ENCODE measurements at regions not wholly inside any gene's neighbourhood (a gene's known extent, or its start where the extent isn't known, plus 50 kb on each side); places are given as distances from the start of the nearest gene placed in this dataset.

DNA sequence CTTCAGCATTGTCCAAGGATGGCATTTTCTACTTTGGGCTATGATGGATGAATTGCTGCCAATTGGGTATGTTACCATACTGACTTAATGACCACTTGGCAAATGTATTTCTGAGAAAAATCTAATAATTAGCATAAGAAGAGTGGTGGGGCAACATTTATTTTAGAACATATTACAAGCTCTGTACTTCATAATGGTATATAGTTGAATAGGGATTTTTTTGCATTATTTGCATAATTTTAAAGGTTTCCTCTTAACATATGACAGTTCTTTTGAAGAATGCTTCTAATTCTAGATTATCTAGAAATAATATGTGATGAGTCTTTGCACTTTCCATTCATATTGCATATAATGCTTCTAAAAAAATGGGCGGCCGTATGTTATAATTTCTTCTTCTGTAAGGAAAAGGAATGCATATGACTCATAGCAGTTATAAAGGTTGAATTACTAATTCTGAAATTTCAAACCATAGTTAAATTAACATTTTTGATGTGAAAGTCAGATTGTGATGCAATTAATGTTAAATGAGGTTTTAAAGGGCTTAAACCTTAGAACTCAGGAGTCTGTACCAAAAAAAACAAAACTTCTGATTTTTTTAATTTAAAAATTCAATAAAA lies 1652.3 kb upstream of the SLC39A10 start:
- TF ChIP-seq FOXM1 (IDR thresholded peaks at IDR 0.05; ENCODE audit: borderline replicate concordance, low read depth) (no peak), TAF1 (IDR thresholded peaks at IDR 0.05; ENCODE audit: low read depth) (no peak), NFIC (IDR thresholded peaks at IDR 0.05) (no peak), RAD21 (IDR thresholded peaks at IDR 0.05; ENCODE audit: low read depth) (no peak), CREB1 (IDR thresholded peaks at IDR 0.05; ENCODE audit: low read depth) (no peak), TCF12 (IDR thresholded peaks at IDR 0.05; ENCODE audit: low read depth) (no peak)
- TF ChIP-seq, protein P1, sequence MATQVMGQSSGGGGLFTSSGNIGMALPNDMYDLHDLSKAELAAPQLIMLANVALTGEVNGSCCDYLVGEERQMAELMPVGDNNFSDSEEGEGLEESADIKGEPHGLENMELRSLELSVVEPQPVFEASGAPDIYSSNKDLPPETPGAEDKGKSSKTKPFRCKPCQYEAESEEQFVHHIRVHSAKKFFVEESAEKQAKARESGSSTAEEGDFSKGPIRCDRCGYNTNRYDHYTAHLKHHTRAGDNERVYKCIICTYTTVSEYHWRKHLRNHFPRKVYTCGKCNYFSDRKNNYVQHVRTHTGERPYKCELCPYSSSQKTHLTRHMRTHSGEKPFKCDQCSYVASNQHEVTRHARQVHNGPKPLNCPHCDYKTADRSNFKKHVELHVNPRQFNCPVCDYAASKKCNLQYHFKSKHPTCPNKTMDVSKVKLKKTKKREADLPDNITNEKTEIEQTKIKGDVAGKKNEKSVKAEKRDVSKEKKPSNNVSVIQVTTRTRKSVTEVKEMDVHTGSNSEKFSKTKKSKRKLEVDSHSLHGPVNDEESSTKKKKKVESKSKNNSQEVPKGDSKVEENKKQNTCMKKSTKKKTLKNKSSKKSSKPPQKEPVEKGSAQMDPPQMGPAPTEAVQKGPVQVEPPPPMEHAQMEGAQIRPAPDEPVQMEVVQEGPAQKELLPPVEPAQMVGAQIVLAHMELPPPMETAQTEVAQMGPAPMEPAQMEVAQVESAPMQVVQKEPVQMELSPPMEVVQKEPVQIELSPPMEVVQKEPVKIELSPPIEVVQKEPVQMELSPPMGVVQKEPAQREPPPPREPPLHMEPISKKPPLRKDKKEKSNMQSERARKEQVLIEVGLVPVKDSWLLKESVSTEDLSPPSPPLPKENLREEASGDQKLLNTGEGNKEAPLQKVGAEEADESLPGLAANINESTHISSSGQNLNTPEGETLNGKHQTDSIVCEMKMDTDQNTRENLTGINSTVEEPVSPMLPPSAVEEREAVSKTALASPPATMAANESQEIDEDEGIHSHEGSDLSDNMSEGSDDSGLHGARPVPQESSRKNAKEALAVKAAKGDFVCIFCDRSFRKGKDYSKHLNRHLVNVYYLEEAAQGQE (IDR thresholded peaks at IDR 0.05; ENCODE audit: low read depth): no peak

DNA sequence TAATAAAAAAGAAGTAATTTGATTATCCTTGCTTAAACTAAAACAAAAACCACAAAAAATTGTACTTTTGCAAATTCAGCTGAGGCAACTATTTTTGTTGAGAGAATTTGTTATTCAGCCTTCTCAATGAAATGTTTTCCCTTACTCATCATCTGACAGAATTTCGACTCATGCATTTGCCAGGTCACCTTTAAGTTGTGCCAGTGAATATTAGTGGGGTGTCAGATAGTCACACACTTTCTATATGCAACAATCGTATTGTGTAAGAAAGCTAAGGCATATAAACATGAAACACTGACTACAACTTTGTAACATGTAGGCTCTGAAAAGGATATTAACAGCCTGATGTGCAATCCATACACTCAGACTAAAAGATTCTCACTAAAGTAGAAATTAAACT lies 1653.1 kb upstream of the SLC39A10 start:
- TF ChIP-seq EGR1 (IDR thresholded peaks at IDR 0.05): no peak
- TF ChIP-seq, protein P2, sequence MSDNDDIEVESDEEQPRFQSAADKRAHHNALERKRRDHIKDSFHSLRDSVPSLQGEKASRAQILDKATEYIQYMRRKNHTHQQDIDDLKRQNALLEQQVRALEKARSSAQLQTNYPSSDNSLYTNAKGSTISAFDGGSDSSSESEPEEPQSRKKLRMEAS (IDR thresholded peaks at IDR 0.05): no peak
- no peak for TF ChIP-seq NFIC (IDR thresholded peaks at IDR 0.05)
- TF ChIP-seq, protein P3, sequence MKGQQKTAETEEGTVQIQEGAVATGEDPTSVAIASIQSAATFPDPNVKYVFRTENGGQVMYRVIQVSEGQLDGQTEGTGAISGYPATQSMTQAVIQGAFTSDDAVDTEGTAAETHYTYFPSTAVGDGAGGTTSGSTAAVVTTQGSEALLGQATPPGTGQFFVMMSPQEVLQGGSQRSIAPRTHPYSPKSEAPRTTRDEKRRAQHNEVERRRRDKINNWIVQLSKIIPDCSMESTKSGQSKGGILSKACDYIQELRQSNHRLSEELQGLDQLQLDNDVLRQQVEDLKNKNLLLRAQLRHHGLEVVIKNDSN (IDR thresholded peaks at IDR 0.05): no peak
- TF ChIP-seq RAD21 (IDR thresholded peaks at IDR 0.05; ENCODE audit: low read depth): no peak
- TF ChIP-seq TAF1 (IDR thresholded peaks at IDR 0.05; ENCODE audit: low read depth): no peak
- TF ChIP-seq TCF12 (IDR thresholded peaks at IDR 0.05; ENCODE audit: low read depth): no peak
- no peak for TF ChIP-seq CEBPB (IDR thresholded peaks at IDR 0.05)
- no peak for TF ChIP-seq ZBTB7A (IDR thresholded peaks at IDR 0.05; ENCODE audit: low read depth)
- no peak for TF ChIP-seq TEAD4 (IDR thresholded peaks at IDR 0.05)
- no peak for TF ChIP-seq CREB1 (IDR thresholded peaks at IDR 0.05; ENCODE audit: low read depth)
- TF ChIP-seq, protein P1 (IDR thresholded peaks at IDR 0.05; ENCODE audit: low read depth): no peak

DNA sequence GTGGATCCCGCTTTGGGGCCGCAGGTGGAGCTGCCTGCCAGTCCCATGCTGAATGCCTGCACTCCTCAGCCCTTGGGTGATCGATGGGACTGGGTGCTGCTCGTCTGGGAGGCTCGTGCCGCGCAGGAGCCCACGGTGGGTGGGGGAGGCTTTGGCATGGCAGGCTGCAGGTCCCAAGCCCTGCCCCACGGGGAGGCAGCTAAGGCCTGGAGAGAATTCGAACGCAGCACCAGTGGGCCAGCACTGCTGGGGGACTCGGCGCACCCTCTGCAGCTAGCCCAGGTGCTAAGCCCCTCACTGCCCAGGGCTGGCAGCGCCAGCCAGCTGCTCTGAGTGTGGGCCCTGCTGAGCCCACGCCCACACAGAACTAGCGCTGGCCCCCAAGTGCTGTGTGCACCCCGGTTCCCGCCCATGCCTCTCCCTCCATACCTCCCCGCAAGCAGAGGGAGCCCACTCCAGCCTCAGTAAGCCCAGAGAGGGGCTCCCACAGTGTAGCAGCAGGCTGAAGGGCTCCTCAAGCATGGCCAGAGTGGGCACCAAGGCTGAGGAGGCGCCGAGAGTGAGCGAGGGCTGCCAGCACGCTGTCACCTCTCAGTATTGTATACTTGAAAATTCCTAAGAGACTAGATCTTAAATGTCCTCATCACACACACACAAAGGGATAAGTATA lies 1654.2 kb upstream of the SLC39A10 start:
- TF ChIP-seq EP300 (IDR thresholded peaks at IDR 0.05; ENCODE audit: borderline replicate concordance) (no peak), NFIC (IDR thresholded peaks at IDR 0.05) (no peak)

DNA sequence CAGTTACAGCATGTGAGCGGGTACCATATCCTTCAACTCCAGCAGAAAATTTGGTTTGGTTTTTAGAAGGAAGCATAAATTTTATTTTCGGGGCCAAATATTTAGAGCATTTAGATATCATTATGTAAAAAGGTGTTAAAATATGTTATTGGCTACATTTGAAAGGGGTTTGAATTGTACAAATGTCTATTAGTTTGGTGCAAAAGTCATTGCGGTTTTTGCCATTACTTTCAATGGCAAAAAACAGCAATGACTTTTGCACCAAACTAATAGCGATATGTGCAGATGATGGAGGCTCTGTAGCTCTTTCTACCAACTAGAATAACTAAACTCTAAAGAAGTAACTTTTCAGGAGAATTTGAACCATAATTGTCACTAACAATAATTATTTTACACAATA lies 1666.2 kb upstream of the SLC39A10 start:
- TF ChIP-seq TEAD4 (IDR thresholded peaks at IDR 0.05) (no peak), RAD21 (IDR thresholded peaks at IDR 0.05; ENCODE audit: low read depth) (no peak), TAF1 (IDR thresholded peaks at IDR 0.05; ENCODE audit: low read depth) (no peak), ZBTB7A (IDR thresholded peaks at IDR 0.05; ENCODE audit: low read depth) (no peak), EGR1 (IDR thresholded peaks at IDR 0.05) (no peak), NFIC (IDR thresholded peaks at IDR 0.05) (no peak), EP300 (IDR thresholded peaks at IDR 0.05; ENCODE audit: borderline replicate concordance) (no peak), TCF12 (IDR thresholded peaks at IDR 0.05; ENCODE audit: low read depth) (no peak)
- TF ChIP-seq, protein P1 (IDR thresholded peaks at IDR 0.05; ENCODE audit: low read depth): no peak
- TF ChIP-seq, protein P3 (IDR thresholded peaks at IDR 0.05): no peak

DNA sequence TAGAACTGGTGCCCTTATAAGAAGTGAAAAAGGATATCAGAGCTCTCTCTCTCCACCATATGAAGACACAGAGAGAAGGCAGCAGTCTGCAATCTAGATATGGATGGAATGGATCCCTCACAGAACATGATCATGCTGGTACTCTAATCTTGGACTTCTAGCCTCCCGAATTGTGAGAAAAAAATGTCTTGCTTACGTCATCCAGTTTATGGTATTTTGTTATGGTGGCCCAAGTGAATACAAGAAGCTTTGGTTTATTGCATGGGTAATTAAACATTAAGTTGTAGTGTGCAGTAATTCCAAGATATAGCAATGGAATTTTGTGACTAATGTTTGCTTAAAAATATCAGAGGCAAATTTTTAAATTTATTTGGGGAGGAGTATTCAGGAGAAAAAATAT lies 1667.4 kb upstream of the SLC39A10 start:
- TF ChIP-seq, protein P1 (IDR thresholded peaks at IDR 0.05; ENCODE audit: low read depth): no peak
- TF ChIP-seq NFIC (IDR thresholded peaks at IDR 0.05) (no peak), EGR1 (IDR thresholded peaks at IDR 0.05) (no peak), ZBTB7A (IDR thresholded peaks at IDR 0.05; ENCODE audit: low read depth) (no peak), YY1 (IDR thresholded peaks at IDR 0.05; ENCODE audit: low read depth) (no peak), CEBPB (IDR thresholded peaks at IDR 0.05) (no peak), TEAD4 (IDR thresholded peaks at IDR 0.05) (no peak), RAD21 (IDR thresholded peaks at IDR 0.05; ENCODE audit: low read depth) (no peak), TCF12 (IDR thresholded peaks at IDR 0.05; ENCODE audit: low read depth) (no peak), TAF1 (IDR thresholded peaks at IDR 0.05; ENCODE audit: low read depth) (no peak), EP300 (IDR thresholded peaks at IDR 0.05; ENCODE audit: borderline replicate concordance) (no peak), FOXM1 (IDR thresholded peaks at IDR 0.05; ENCODE audit: borderline replicate concordance, low read depth) (no peak), CREB1 (IDR thresholded peaks at IDR 0.05; ENCODE audit: low read depth) (no peak)
- TF ChIP-seq, protein P3 (IDR thresholded peaks at IDR 0.05): no peak
- TF ChIP-seq, protein P2 (IDR thresholded peaks at IDR 0.05): no peak
